ENCODE measurements at regions not wholly inside any gene's neighbourhood (a gene's known extent, or its start where the extent isn't known, plus 50 kb on each side); places are given as distances from the start of the nearest gene placed in this dataset.
"Not testable (repeated sequence)": the region's sequence is repeated elsewhere in the genome, so short reads cannot be mapped to it uniquely, and the experiment has no call there.

GRCh38 chr2:223298329-223298728, 246.3 kb downstream of the KCNE4 start:
- not testable (repeated sequence) for DNase-seq

GRCh38 chr2:223300326-223300725, 248.3 kb downstream of the KCNE4 start:
- no peak for DNase-seq

DNA sequence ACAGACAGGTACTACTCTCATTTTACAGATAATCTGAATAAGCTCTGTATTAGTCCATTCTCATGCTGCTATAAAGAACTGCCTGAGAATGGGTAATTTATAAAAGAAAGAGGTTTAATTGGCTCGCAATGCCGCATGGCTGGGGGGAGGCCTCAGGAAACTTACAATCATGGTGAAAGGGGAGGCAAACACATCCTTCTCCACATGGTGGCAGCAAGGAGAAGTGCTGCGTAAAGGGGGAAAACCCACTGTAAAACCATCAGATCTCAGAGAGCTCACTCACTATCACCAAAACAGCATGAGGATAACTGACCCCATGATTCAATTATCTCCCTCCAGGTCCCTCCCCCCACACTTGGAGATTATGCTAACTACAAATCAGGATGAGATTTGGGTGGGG, 254.4 kb downstream of the KCNE4 start:
- no peak for DNase-seq

- DNase-seq: no peak
These were observed 260.1 kb downstream of the KCNE4 start for GRCh38 chr2:223311889-223312680.

DNA sequence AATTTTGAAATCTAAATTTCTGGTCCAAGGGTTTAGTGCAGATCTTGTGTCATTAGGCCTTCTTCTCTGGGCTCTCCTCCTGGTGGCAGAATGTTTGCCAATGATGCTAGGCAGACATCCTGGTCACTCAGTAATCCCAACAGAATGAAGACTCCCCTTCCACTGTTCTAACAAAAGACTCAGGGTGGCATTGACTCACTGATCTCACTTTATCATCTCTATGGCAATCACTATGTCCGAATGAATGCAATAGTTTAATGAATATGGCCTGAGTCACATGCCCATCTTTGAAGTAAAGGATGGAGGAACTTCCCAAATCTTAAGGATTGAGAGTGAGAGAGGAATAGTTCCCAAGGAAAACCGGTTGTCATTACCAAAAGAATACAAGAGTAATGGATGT, 261.1 kb downstream of the KCNE4 start:
- no peak for DNase-seq

DNA sequence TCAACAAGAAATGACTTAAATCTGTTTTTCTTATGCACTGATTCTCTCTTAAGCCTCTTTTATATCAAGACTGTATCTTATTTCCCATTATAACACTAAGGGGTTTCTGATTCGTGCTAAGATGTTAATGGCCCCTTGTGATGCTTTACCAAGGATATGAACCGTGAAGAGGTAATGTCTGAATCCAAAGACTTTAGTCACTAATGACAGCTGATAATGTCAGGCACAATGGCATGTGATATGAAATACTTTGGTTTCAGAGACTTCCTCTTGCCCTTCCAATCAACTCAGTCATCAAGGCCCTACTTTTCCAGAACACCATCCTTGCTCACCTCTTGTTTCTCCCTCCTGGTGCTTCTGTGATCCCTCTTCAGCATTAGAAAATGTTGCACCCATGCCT, 262.8 kb downstream of the KCNE4 start:
- DNase-seq: no peak

DNA sequence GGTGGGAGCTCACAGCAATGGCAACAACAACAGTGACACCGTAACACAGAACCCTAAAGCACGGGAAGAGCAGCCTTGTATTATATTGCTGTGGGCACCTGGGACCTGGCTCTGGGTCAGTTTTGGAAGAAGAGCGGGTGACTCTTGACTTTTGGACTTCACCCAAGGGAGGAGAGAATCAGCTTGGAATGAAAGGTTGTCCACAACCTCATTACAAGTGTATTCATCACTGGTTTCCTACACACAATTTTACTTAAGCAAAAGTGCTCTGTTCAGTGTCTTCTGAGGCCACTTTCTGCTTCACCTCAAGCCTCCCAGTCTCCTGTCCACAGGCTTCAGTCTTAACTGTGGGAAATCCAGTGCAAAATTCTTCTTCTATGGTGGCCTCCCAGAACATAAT, 263.8 kb downstream of the KCNE4 start:
- DNase-seq: no peak

DNA sequence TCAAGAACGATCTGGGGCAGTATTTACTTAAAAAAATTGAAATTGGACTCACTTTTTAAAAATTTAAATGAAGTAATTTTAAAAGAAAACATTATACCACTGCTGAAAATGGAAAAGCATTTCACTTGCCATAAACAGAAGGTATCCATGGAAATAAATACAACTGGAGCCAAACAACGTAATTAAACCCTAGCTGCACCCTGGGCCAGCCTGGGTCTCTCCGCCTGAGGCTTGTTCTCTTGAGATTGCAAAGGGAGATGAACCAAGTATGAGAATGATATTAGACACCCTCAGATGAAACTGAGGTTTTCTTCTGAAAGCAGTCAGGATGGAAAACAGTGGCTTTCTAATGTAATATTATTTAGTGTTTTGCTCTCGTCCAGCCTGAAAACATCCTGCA, 264.4 kb downstream of the KCNE4 start:
- DNase-seq: no peak

GRCh38 chr2:223319601-223320000, 267.6 kb downstream of the KCNE4 start:
- no peak for DNase-seq

DNA sequence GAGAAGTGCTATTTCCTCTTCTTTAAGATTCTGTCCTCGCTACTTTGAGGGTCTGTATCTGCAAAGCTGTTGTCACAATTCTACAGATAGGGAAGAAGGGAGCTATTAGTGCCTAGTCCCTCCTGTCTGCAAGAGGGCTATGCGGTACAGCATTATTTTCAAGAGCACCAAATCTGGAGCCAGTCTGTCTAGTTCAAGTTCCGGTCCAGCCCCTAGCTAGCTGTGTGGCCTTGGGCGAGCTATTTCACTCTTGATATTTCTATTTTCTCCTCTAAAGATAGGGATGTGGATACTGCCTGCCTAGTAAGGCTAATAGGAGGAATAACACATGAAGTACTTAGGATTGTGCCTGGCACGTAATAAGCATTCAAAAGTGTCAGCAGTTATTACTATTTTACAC, 272.4 kb downstream of the KCNE4 start:
- DNase-seq: no peak

DNA sequence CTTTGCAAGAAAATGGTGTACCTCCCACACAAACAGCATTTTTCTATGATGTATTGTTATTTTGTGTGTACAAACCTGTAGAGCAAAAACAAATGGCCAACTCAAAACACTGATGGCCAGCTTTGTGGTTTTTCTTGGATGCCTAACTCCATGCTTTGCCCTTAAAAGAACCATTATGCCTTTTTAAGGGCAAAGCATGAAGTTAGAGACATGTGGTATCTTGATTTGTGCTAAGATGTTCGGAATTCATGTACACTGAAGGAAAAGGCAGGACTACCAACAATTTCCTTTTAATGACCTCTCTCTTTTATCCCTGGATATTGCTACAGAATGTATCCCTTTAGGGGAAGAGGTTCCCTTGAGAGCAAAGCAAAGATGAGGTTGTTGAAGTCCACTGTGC, 273.6 kb downstream of the SCG2 start:
- DNase-seq: no peak

DNA sequence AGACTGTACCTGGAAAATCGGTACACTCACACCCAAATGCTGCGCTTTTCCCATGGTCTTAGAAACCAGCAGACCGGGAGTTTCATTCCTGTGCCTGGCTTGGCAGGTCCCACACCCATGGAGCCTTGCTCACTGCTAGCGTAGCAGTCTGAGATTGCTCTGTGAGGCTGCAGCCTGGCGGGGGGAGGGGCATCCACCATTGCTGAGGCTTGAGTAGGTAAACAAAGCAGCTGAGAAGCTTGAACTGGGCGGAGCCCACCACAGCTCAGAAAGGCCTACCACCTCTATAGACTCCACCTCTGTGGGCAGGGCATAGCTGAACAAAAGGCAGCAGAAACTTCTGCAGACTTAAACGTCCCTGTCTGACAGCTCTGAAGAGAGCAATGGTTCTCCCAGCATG, 271.4 kb downstream of the SCG2 start:
- not testable (repeated sequence) for DNase-seq

DNA sequence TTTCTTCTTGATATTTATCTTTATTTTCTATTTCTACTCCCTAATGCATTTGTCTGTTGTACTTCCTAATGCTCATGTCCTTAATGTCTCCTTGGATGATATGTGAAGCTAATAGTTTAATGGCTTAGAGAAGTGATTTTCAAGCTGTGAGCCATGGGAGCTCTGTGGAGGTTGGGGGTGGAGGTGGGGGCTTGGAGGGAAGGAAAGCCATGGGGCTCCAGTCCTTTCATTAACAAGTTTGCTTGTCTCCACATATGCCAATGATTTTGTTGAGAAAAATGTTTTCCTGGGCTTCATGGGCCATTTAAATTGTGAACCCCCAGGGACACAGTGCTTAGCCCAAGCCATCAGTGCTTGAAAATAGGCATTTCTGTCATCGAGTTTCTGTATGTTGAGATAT, 264.1 kb downstream of the SCG2 start:
- no peak for DNase-seq

GRCh38 chr2:223357076-223357475, 245.1 kb downstream of the SCG2 start:
- DNase-seq: no peak

GRCh38 chr2:223363085-223363484, 239.1 kb downstream of the SCG2 start:
- no peak for DNase-seq

- no peak for DNase-seq
These were observed 236.9 kb downstream of the SCG2 start for GRCh38 chr2:223365158-223365679.

DNA sequence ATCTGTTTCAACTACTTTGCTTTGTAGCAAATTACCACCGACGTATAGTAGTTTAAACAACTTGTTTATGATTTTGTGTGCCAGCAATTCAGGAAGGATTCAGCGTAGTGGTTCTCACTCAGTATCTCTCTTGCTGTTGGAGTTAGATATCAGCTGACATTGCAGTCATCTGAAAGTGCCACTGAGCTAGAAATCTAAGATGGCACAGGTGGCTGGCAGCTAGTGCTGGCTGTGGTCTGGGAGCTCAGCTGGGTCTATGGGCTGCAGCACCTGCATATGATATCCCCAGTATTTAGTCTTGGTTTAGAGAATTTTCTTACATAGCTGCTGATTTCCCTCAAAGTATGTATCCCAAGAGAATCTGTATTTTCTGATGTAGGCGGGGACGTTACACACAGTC, 235.6 kb downstream of the SCG2 start:
- DNase-seq: no peak

GRCh38 chr2:223368481-223368880, 233.7 kb downstream of the SCG2 start:
- no peak for DNase-seq

GRCh38 chr2:223369889-223370288, 232.3 kb downstream of the SCG2 start:
- DNase-seq: no peak

- DNase-seq: no peak
These were observed 218.8 kb downstream of the SCG2 start for GRCh38 chr2:223383315-223383714.

DNA sequence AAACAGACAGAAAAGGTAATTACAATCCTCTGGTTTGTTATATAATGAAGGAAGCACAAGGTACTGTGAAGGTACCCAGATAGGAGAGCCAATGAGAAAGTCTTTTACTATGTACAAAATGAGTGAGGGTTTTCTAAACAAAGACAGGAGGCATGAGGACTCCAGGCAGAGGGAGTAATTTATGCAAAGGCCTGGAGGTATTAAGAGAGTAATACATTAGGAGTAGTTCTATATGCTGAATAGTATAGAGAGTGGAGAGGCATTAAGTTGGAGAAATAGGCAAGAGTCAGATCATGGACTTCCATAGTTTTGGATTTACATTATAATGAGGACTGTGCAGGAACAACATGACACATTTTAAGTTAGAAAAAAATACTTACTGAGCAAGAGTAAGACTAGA, 216.0 kb downstream of the SCG2 start:
- no peak for DNase-seq

GRCh38 chr2:223386984-223387383, 215.2 kb downstream of the SCG2 start:
- no peak for DNase-seq

DNA sequence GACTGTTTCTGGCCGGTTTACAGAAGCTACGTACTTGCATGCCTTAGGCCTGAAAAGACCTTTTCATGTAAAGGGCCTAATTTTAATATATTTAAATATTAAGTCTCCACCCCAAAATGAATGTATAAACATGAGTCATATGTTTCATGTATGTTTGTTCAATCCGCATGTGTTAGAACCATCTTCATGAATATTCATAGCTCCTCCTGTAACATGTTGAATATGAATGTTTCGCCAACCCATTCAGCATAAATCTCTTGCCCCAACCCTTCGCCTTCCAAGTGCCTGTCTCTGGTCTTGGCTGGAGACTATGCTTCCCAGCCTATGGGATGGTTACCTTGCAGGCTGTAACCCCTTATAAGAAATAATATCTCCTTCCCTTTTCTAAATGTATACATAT, 212.5 kb downstream of the SCG2 start:
- DNase-seq: no peak

DNA sequence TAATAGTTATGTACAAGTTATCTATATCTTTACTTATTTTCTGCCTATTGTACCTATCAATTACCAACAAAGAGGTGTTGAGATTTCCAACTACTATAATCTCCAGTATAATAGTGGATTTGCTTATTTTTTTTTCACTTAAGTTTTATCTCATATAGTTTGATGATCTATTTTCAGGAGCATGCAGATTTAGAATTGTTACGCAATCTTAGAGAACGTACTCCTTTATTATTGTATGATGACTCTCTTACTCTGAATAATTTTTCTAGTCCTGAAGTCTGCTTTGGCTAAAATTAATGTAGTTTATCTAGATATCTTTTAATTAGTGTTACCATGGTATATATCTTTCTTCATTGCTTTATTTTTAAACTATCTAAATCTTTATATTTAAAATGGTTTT, 205.2 kb downstream of the SCG2 start:
- no peak for DNase-seq

DNA sequence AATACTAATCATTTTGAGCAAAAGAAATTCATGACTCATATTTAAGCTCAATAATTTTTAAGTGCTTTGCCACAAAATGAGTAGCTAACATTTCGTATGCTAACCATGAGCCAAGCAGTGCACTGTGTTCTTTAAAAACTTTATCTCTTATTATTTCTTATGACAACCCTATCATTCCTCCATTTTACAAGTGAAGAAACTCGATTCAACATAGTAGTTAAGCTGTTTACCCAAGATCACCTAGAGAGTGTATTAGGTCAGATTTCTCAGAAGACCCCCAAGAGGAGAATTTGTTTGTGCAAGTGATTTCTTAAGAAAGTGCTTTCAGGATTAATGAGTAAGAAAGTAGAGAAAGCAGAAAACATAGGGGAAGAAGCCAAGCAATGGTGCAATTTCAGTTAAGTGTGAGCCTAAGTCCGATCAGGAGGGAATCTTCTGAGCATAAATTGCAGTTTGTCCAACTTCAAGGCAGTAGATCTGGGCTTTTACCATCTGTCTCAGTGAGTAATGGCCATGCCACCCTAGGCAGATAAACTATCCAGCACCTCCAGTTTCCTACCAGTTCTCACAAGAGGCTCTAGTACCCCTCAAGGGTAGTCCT, 202.7 kb downstream of the SCG2 start:
- DNase-seq: no peak

Measured in NCI-H1092 (cell line).